NCI-H1436 (cell line): ENCODE measurements at regions not wholly inside any gene's neighbourhood (a gene's known extent, or its start where the extent isn't known, plus 50 kb on each side); places are given as distances from the start of the nearest gene placed in this dataset.
"Not testable (repeated sequence)": the region's sequence is repeated elsewhere in the genome, so short reads cannot be mapped to it uniquely, and the experiment has no call there.

Experiments
- DNase-seq: peaks from one replicate; lab custom pipeline; 2025; lab: John Stamatoyannopoulos, UW

GRCh38 chr6:121020656-121021055, 313.6 kb downstream of the TBC1D32 start:
- DNase-seq: no peak

- DNase-seq: no peak
These were observed 325.7 kb downstream of the TBC1D32 start for GRCh38 chr6:121008553-121008952.

DNA sequence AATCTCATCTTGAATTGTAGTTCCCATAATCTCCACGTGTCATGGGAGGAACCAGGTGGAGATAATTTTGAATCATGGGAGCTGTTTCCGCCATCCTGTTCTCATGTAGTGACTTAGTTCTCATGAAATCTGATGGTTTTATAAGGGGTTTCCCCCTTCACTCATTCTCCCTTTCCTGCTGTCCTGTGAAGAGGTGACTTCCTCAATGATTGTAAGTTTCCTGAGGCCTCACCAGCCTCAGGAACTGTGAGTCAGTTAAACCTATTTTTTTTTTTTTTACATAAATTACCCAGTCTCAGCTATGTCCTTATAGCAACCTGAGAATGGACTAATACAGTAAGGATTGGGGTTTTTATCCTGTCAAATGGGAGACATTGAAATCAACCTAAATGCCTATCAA, 328.3 kb downstream of the TBC1D32 start:
- DNase-seq: no peak

DNA sequence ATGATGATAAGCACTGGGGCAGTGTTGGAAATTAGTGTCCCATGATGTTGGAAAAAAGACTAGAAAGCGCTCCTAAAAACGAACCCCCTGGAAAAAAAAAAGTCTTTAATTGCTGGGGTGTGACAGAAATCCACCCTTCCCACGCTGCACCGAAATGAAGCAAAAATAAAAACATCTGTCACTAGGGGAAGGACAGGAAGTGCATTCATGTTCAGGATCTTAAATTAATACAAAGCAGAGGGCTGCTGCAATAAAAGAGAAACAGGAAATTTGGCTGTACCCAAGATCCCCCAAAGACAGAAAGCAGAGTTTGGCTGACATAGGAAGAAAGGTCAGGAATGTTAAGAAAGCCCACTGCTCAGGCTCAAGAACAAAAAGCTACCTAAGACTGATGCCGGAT, 333.9 kb downstream of the TBC1D32 start:
- DNase-seq: no peak

- DNase-seq: no peak
These were observed 337.9 kb downstream of the TBC1D32 start for GRCh38 chr6:120996340-120996739.

- DNase-seq: no peak
These were observed 339.7 kb downstream of the TBC1D32 start for GRCh38 chr6:120994573-120994967.

DNA sequence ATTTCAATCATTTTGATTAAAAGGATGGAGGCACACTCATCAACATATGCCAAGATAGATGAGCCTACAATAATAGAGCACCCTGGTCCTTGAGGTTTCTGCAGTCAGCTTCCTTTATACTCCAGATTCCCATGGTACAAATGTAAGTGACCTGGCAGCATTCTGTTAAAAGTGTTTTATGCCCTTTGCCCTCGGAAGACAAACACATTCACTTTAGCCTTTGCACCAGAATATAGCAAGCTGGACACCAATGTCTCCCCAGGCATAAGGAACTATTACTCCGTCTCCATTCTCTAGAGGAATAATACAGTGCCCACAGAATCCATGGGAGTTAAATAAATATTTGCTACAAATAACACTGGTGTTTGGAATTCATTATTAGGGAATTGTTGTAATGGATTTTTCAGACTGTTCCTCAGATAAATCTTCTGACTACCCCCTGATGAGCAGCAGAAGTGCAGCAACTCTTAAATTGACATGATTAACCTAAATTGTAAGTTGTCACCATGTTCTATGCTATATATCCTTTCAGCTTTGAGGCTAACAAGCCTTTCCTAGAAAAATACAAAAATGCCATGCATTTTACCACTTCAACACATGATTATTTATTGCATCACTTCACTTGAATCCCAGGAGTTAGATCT, 340.2 kb downstream of the TBC1D32 start:
- DNase-seq: no peak

GRCh38 chr6:120992257-120992656, 342.0 kb downstream of the TBC1D32 start:
- DNase-seq: no peak

DNA sequence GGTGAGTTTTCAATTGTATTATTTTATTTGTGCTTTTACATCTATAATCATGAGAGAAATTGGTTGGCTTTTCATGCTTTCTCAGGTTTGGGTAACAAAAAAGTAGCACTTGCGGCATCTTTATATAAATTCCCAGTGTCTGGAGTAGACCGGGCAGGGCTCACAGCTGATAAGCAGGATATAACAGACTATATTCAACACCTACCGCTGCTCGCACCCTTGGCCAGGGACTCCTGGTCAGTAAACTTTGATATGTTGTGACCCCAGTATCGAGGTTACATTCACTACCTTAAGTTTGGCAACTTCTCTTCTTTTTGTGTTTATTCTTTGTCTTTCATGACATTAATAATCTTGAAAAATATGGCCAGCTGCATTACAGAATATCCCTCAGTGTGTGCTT, 343.4 kb downstream of the TBC1D32 start:
- DNase-seq: no peak

DNA sequence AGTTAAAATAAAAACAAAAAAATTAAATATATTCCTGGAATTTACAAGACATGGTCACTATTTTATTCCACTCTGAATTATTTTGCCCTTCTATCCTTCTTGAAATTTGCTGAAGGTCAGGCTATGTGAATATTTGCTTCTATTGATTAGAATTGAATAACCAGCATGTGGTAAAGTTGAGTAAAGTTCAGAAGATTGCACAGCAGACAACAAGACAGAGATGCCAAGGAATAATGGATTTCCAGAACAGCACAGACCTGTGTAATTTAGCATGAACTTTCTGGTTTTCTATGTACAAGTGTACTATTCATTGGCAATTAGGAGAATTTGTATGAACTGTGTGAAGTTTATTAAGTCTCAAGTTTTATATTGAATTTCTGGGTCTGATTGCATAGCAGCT, 352.4 kb downstream of the TBC1D32 start:
- DNase-seq: no peak

DNA sequence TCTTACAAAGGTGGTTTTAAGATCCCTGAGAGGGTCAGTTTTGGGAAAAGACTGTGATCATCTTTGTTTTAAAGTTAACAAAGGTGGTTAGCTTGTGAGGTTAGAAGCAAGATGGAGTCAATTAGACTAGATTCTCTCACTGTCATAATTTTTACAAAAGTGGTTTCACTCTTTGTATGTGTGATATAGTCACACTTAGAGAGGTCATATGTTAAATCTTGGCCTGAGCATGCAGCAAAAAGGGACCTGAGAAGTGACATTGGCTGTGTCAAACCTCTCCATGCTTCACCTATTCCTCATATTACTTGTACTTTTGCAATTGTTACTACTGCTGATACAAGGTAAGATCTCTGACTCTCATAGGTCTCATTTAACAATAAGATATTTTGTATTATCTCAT, 368.0 kb downstream of the TBC1D32 start:
- DNase-seq: no peak

GRCh38 chr6:120965814-120966213, 368.5 kb downstream of the TBC1D32 start:
- DNase-seq: no peak

- no peak for DNase-seq
These were observed 373.5 kb downstream of the TBC1D32 start for GRCh38 chr6:120960761-120961160.

GRCh38 chr6:120954111-120954510, 380.2 kb downstream of the TBC1D32 start:
- DNase-seq: no peak

DNA sequence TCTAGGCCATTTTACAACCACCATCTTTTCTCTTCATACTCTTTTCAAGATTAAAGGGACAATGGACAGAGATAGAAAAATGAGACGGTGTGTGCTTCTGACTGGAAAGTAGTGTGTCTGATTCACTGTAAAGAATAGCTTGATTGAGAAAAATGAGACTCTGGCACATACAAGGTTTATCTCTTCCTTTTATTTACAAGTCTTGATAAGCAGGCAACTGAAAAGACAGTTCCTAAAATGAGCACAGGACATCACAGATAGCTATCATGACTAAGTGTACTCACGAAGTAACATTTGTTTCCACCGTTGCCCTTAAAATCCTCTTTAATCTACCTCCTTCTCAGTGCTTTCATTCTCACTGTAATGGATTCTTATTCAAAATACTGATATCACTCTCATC, 383.0 kb downstream of the TBC1D32 start:
- no peak for DNase-seq

- DNase-seq: no peak
These were observed 387.2 kb downstream of the TBC1D32 start for GRCh38 chr6:120947111-120947510.

DNA sequence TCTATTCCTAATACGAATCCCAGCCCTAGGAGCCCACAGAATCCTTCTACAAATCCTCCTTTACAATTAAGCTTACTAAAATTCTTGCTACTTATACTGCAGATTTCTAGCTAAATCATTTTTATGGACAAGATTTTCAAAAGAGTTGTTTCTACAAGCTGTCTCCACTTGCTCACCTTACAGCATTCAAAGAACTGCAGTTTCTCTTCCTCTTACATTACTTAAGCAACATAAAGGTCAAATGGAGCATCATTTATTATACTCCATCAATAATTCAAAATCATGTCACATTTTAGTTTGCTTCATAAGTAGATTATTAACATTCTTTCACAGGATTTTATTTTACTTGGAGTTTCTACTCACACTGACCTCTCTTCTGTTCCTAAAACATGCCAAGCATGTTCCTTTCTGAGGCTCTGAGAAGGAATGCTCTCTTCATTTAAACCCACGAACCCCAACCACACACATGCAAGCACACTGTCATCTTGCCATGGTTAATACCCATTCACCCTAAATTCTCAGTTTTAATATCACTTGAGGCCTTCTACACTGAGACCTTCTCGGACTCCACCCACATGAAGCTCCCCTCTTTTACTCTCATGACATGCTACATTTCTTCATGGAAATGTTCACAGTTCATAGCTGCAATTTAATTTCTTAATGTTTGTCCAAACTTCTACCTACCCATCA, 388.2 kb downstream of the TBC1D32 start:
- DNase-seq: no peak

GRCh38 chr6:120938876-120939472, 395.3 kb downstream of the TBC1D32 start:
- no peak for DNase-seq

GRCh38 chr6:120938164-120938875, 396.0 kb downstream of the TBC1D32 start:
- no peak for DNase-seq

DNA sequence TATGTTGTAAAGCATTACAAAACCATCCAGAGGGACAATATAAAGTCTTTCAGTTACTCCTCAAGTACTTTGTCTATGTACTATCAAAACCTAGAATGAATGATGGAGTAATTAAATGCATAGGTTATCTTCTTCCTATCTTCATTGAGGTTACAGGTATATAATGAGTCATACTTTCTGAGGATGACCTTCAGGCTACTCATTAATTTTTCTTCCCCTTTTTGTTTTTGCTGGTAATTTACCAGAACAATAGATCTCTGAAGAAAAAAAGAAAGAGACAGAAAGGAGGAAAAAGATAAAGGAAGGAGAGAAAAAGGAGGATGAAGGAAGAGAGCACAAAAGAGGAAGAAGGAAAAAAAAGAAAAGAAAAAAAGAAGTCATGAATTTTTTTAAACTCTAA, 398.4 kb downstream of the TBC1D32 start:
- DNase-seq: no peak

- no peak for DNase-seq
These were observed 399.3 kb downstream of the TBC1D32 start for GRCh38 chr6:120935016-120935415.

DNA sequence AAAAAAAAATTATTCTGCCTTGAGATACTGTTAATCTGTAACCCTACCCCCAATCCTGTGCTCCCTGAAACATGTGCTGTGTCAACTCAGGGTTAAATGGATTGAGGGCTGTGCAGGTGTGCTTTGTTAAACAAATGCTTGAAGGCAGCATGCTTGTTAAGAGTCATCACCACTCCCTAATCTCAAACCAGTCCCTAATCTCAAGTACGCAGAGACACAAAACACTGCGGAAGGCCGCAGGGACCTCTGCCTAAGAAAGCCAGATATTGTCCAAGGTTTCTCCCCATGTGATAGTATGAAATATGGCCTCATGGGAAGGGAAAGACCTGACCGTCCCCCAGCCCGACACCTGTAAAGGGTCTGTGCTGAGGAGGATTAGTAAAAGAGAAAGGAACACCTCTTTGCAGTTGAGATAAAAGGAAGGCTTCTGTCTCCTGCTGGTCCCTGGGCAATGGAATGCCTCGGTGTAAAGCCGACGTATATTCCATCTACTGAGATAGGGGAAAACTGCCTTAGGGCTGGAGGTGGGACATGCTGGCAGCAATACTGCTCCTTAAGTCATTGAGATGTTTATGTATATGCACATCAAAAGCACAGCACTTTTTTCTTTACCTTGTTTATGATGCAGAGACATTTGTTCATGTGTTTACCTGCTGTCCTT, 402.6 kb downstream of the TBC1D32 start:
- DNase-seq: not testable (repeated sequence)
